Ovary (tissue), 3 donors: ENCODE measurements at regions not wholly inside any gene's neighbourhood (a gene's known extent, or its start where the extent isn't known, plus 50 kb on each side); places are given as distances from the start of the nearest gene placed in this dataset.

Experiments used
- POLR2A ChIP-seq: fragments of 450-650 bp; IDR thresholded peaks from one replicate; pipeline ENCODE4 v1.6.1; 2017; ENCODE audit warnings: antibody characterized with exemption, mild to moderate bottlenecking, moderate library complexity
- TF ChIP-seq, protein P1 (sequence below), 3 donors: fragments of 450-650 bp in 2 of 3; fragments of 200-600 bp in 1 of 3; IDR thresholded peaks; one replicate each; pipeline versions ENCODE4 v1.5.1 to v1.8.0; 2016 to 2022; ENCODE audit warnings: antibody characterized with exemption in 3 of 3, mild to moderate bottlenecking in 1 of 3
- donor health status: DM: no; HTN: no; CAD: no.

DNA sequence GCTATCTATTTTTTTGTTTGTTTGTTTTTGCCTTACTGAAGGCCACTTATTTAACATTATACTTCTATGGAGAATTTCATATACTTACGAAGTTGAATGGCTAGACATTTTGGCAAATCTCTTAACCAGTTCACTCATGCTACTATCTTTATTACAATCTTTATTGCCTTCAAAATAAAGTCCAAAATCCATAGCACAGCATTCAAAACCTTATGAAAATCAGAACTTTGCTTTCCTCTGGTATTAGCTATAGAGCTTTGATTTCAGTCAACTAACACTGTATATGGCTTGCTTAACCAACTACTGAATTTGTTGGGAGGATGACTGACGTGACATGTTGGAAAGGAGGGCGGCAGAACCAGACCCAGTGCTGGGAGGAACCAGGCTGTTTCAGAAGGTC lies 571.1 kb downstream of the LMO4 start:
- TF ChIP-seq, protein P1, sequence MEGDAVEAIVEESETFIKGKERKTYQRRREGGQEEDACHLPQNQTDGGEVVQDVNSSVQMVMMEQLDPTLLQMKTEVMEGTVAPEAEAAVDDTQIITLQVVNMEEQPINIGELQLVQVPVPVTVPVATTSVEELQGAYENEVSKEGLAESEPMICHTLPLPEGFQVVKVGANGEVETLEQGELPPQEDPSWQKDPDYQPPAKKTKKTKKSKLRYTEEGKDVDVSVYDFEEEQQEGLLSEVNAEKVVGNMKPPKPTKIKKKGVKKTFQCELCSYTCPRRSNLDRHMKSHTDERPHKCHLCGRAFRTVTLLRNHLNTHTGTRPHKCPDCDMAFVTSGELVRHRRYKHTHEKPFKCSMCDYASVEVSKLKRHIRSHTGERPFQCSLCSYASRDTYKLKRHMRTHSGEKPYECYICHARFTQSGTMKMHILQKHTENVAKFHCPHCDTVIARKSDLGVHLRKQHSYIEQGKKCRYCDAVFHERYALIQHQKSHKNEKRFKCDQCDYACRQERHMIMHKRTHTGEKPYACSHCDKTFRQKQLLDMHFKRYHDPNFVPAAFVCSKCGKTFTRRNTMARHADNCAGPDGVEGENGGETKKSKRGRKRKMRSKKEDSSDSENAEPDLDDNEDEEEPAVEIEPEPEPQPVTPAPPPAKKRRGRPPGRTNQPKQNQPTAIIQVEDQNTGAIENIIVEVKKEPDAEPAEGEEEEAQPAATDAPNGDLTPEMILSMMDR (IDR thresholded peaks at IDR 0.05), result no peak
- TF ChIP-seq POLR2A, result no peak
